ENCODE measurements at regions not wholly inside any gene's neighbourhood (a gene's known extent, or its start where the extent isn't known, plus 50 kb on each side); places are given as distances from the start of the nearest gene placed in this dataset.

DNA sequence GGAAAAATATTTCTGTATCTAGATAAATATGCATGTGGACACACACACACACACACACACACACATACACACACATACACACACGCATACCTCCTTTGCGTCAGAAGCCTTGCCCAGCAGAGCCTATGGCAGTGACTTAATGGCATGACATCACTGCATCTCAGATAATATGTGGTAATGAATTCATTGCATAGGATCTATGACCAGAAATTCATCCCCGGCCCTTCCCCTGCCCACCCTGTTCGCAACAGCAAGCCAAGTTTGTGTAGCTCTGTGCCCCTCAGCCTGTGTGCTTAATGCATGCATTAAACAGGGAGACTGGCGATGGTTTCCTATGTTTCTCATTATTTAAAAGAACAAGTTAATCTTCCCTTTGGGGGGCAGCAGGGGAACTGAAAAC is 120.7 kb downstream of the NKX6-1 start (continued):
- TF ChIP-seq EP300 (IDR thresholded peaks at IDR 0.05; ENCODE audit: borderline replicate concordance in 1 of 2, control insufficient read depth in 1 of 2, low read depth in 2 of 2, low read length in 2 of 2), result no peak
- TF ChIP-seq E2F8 (IDR thresholded peaks at IDR 0.05; ENCODE audit: low read depth, partially characterized antibody), result no peak
- TF ChIP-seq CREB1 (IDR thresholded peaks at IDR 0.05; ENCODE audit: low read depth), result no peak
- TF ChIP-seq ATF7 (IDR thresholded peaks at IDR 0.05; ENCODE audit: low read depth), result no peak
- TF ChIP-seq, protein P1, sequence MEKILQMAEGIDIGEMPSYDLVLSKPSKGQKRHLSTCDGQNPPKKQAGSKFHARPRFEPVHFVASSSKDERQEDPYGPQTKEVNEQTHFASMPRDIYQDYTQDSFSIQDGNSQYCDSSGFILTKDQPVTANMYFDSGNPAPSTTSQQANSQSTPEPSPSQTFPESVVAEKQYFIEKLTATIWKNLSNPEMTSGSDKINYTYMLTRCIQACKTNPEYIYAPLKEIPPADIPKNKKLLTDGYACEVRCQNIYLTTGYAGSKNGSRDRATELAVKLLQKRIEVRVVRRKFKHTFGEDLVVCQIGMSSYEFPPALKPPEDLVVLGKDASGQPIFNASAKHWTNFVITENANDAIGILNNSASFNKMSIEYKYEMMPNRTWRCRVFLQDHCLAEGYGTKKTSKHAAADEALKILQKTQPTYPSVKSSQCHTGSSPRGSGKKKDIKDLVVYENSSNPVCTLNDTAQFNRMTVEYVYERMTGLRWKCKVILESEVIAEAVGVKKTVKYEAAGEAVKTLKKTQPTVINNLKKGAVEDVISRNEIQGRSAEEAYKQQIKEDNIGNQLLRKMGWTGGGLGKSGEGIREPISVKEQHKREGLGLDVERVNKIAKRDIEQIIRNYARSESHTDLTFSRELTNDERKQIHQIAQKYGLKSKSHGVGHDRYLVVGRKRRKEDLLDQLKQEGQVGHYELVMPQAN (conservative IDR thresholded peaks at IDR 0.05), result no peak

- in situ Hi-C loops (cut with MboI), result no loop called here
- Histone ChIP-seq H3K4me2 (ENCODE audit: control insufficient read depth, insufficient read depth) (no peak overlapping the region), H3K36me3 (ENCODE audit: control insufficient read depth in 2 of 2, insufficient read depth in 2 of 2, low read length in 1 of 2) (no peaks in the 10 kb centered on the region), H4K20me1 (ENCODE audit: control insufficient read depth, insufficient read depth) (no peaks in the 10 kb centered on the region), H2AFZ (ENCODE audit: control insufficient read depth, low read depth, low read length) (no peak overlapping the region), H3K79me2 (ENCODE audit: control insufficient read depth, insufficient read depth, low read length) (no peaks in the 10 kb centered on the region), H3K27ac (ENCODE audit: control insufficient read depth, insufficient read depth) (no peak overlapping the region), H3K9ac (ENCODE audit: control insufficient read depth, insufficient read depth, low read length) (no peak overlapping the region), H3K4me3 (no peak overlapping the region), H3K27me3 (replicated peaks in 1 of 2; ENCODE audit: control insufficient read depth in 2 of 2, insufficient read depth in 2 of 2, low read length in 1 of 2) (no peaks in the 10 kb centered on the region), H3K4me1 (ENCODE audit: control insufficient read depth, insufficient read depth, low read length) (no peaks in the 10 kb centered on the region), H3K9me3 (replicated peaks; ENCODE audit: control insufficient read depth, insufficient read depth, low read length) (no peaks in the 10 kb centered on the region)
- CTCF ChIA-PET, result no interaction called here
- ATAC-seq, result no peak
- no peak for DNase-seq (ENCODE audit: low read depth, low spot score)
- POLR2A ChIA-PET, result no interaction called here
- FAIRE-seq, result no peak
- intact Hi-C loops (cut with micrococcal nuclease; ENCODE audit: unreplicated experiment), result no loop called here
- BruUV-seq (replicated peaks), result no TSS peak
- 91% methylated on average over 2 of the region's 2 CpGs for WGBS (ENCODE audit: insufficient coverage, insufficient replicate concordance, low lambda C conversion rate, missing lambda C conversion rate)
- RAD21 ChIA-PET (ENCODE audit: unreplicated experiment), result no interaction called here
- SMC1A ChIA-PET (ENCODE audit: uncharacterized antibody, unreplicated experiment), result interaction anchor here (1.6 kb wide), 1 partner anchor 8 kb away, joined by 3 read pairs; no protein-coding TSS in a partner anchor
- TF ChIP-seq POLR2AphosphoS2 (IDR thresholded peaks at IDR 0.05; ENCODE audit: low read depth, low read length) (no peak), CHD4 (IDR thresholded peaks at IDR 0.05) (no peak), MTA2 (IDR thresholded peaks at IDR 0.05; ENCODE audit: low read depth) (no peak), IRF4 (IDR thresholded peaks at IDR 0.05; ENCODE audit: low read depth, low read length) (no peak), HSF1 (IDR thresholded peaks at IDR 0.05; ENCODE audit: low read depth, low read length) (no peak), SIN3A (IDR thresholded peaks at IDR 0.05; ENCODE audit: low read depth, low read length) (no peak), PML (IDR thresholded peaks at IDR 0.05; ENCODE audit: low read length) (no peak), EGR1 (IDR thresholded peaks at IDR 0.05; ENCODE audit: borderline replicate concordance in 1 of 2, low read depth in 2 of 2, low read length in 2 of 2) (no peak), MYB (IDR thresholded peaks at IDR 0.05; ENCODE audit: borderline replicate concordance, low read depth, low read length) (no peak), RUNX3 (IDR thresholded peaks at IDR 0.05; ENCODE audit: low read length) (no peak), RBBP5 (conservative IDR thresholded peaks at IDR 0.05) (no peak), SIX5 (IDR thresholded peaks at IDR 0.05; ENCODE audit: low read depth, low read length, severe bottlenecking) (no peak)
- TF ChIP-seq, protein P2, sequence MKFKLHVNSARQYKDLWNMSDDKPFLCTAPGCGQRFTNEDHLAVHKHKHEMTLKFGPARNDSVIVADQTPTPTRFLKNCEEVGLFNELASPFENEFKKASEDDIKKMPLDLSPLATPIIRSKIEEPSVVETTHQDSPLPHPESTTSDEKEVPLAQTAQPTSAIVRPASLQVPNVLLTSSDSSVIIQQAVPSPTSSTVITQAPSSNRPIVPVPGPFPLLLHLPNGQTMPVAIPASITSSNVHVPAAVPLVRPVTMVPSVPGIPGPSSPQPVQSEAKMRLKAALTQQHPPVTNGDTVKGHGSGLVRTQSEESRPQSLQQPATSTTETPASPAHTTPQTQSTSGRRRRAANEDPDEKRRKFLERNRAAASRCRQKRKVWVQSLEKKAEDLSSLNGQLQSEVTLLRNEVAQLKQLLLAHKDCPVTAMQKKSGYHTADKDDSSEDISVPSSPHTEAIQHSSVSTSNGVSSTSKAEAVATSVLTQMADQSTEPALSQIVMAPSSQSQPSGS (IDR thresholded peaks at IDR 0.05; ENCODE audit: low read length), result no peak
Observed at GRCh38 chr4:84366907-84367306, 132.2 kb downstream of the NKX6-1 start.
